VCaP (cell line): ENCODE measurements at regions not wholly inside any gene's neighbourhood (a gene's known extent, or its start where the extent isn't known, plus 50 kb on each side); places are given as distances from the start of the nearest gene placed in this dataset.

Source experiments
- H3K27ac ChIP-seq: fragments of 450-650 bp; 2 replicates; pipeline ENCODE4 v1.5.1; 2017
- TF ChIP-seq, protein P1 (sequence below): fragments of 450-650 bp; conservative IDR thresholded peaks from 2 replicates; pipeline ENCODE4 v1.5.1; 2017; ENCODE audit warnings: mild to moderate bottlenecking, moderate library complexity

DNA sequence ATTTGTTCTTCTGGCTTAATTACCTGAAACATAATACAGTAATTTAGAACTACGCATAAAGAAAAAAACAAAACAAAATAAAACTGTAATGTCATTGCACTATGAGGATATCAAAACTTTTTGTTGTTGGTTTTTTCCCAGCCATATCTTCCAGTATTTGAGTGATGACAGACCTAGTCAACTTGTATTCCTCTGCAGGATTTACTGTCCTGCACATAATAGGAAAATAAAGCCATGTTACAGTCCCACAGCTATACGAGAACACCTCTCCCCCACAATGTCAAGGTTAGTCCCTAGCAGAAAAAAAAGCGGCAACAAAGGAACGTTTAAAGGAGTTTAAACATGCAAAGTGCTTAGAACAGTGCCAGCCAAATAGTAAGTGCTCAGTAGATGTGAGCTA lies 55.3 kb upstream of the PRDX6 start:
- H3K27ac ChIP-seq, result no peak overlapping the region
- TF ChIP-seq, protein P1, sequence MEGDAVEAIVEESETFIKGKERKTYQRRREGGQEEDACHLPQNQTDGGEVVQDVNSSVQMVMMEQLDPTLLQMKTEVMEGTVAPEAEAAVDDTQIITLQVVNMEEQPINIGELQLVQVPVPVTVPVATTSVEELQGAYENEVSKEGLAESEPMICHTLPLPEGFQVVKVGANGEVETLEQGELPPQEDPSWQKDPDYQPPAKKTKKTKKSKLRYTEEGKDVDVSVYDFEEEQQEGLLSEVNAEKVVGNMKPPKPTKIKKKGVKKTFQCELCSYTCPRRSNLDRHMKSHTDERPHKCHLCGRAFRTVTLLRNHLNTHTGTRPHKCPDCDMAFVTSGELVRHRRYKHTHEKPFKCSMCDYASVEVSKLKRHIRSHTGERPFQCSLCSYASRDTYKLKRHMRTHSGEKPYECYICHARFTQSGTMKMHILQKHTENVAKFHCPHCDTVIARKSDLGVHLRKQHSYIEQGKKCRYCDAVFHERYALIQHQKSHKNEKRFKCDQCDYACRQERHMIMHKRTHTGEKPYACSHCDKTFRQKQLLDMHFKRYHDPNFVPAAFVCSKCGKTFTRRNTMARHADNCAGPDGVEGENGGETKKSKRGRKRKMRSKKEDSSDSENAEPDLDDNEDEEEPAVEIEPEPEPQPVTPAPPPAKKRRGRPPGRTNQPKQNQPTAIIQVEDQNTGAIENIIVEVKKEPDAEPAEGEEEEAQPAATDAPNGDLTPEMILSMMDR, result no peak

DNA sequence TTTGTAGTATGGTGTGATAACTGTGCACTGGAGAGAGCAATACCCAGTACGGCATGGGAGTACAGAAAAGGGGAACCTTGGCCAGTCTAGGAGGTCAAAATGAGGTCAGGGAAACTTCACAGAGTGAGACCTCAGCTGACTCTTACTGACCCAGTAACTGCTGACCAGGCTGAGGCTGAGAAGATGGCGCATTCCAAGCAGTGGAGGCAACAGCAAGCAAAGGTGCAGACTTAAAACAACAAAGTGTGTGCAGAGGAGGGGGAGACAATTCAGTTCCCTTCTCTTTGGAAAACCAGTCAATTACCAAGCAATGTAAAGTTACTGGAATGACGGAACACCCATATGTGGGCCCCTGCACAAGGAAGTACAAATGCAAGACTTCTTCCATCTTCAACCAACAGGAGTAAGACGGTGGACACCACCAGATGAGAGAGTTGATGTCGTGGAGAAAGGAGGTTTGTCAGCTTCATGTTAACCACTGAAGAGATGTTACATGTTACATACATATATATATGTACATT lies 54.6 kb upstream of the PRDX6 start:
- TF ChIP-seq, protein P1, result no peak

DNA sequence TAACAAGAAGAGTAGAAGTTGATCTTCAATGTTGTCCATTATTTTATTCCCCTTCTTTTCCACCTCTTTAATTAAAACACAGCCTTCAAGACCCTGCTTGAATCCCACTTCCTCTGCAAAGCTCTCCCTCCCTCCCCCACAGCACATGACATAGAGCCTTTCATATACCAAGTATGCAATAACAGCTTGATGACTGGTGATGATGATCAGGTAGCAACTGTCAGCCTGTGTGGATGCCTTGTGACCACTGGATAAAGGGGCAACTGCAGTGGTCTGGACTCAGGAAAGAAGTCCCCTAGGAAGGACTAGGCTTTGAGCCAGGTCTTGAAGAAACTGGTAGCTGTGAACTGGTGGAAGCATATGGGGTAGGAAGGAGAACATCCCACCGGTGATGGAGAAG lies 53.8 kb upstream of the PRDX6 start:
- no peak overlapping the region for H3K27ac ChIP-seq
- TF ChIP-seq, protein P1, result no peak

More for the DNA sequence above, 54.6 kb upstream of the PRDX6 start:
- no peak overlapping the region for H3K27ac ChIP-seq

DNA sequence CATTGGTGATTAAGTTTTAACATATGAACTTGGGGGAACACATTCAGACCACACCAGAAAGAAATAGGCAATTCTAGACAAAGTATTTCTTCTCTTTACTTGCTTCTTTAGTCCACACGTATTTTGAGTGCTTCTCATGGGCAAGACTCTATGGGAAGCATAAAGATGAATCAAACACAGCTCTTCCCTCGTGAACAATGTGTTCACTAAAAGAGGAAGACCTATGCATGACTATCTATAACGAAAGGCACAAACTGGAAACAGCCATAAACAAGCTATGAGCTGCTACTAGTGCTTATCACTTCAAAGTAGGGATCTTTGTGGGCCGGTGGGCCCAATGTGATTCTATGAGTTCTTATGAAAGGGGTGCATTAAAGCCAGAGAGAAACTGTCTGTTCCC lies 53.0 kb upstream of the PRDX6 start:
- H3K27ac ChIP-seq, result no peak overlapping the region
- TF ChIP-seq, protein P1, result no peak

DNA sequence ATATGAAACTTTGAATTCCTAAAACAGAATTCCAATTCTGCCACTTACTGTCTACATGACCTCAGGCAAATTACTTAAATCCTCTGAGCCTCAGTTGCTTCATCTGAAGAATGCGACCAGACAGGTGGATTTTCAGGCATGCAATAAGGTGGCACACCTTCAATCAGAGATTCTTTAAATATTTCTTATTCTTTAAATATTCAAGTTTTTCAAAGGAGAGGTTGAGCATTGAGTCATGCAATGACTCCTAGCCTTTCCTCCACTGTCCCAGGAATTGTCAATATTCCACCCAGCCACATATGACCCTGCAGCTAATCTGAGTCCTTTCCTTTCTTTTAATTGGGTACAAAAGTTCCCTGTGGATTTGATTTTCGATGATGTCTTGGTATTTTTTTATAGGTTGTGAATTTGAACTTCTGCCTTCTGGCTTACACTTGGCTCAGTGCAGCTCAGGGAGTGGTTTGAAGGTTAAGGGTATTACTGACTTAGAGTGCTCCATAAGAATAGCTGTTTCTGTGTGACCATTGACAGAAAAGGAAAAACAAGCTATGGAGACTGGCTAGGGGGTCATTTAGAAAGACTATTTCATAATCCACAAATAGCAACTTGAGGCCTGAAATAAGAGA lies 52.2 kb upstream of the PRDX6 start:
- TF ChIP-seq, protein P1, result no peak
- no peak overlapping the region for H3K27ac ChIP-seq

DNA sequence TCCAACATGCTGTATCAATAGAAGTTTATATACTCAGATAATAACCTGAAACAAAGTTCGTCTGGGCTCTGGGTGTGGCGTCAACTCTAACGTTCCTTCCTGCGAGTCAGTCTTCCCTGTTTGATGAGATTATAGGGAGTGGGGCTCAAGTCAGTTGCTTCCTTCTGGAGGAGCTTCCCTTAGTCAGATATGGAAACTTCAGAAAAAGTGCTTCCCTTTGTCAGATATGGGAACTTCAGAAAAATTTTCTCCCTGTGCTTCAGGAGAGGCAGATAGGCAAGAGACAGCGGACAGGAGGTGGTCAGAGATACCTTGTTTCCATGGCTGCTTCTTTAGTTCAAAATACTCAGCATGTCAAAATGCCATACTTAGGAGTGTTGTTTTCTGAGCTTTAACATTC lies 51.1 kb upstream of the PRDX6 start:
- no peak overlapping the region for H3K27ac ChIP-seq
- TF ChIP-seq, protein P1, result no peak

DNA sequence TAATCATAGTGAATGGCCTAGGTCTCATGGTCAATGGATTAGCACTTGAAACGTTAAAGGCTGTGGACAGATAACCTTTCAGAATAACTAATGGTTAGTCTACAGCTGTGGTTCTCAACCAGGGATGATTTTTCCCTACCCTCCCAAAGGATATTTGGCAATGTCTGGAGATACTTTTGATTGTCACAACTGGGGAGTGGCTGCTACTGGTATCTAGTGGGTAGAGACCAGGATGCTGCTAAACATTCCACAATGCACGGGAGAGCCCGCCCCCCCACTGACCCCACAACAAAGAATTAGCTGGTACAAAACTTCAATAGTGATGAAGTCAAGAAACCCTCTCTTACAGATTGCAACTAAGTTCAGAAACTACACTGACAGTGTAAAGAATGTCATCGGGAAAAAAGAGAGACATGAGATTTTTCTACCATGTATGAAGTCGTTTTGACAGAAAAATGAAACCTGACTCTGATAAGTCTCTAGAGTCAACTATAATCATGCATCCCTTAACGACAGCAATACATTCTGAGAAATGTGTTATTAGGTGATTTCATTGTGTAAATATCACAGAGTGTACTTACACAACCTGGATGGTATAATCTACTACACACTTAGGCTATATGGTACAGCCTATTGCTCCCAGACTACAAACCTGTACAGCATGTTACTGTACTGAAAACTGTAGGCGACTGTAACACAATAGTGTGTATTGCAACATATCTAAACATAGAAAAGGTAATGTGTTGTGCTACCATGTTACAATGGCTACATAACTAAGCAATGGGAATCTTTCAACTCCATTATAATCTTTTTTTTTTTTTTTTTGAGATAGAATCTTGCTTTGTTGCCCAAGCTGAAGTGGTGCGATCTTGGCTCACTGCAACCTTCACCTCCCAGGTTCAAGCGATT lies 49.7 kb upstream of the PRDX6 start:
- TF ChIP-seq, protein P1, result no peak
- no peak overlapping the region for H3K27ac ChIP-seq
